Fibroblast of the aortic adventitia (primary cell): ENCODE measurements at regions not wholly inside any gene's neighbourhood (a gene's known extent, or its start where the extent isn't known, plus 50 kb on each side); places are given as distances from the start of the nearest gene placed in this dataset.

Experiments
- DNase-seq: peaks from one replicate; pipeline ENCODE4 v3.0.0-alpha.2; 2010; ENCODE audit warnings: low read depth
- H3K4me3 ChIP-seq: 2 replicates; pipeline ENCODE4 v1.5.1; 2011; ENCODE audit warnings: low read depth, mild to moderate bottlenecking, control low read depth, low read length, moderate library complexity
- CTCF ChIP-seq: IDR thresholded peaks from 2 replicates; pipeline ENCODE4 v1.5.1; 2011; ENCODE audit warnings: mild to moderate bottlenecking, low read length, control low read depth, inconsistent platforms; ENCODE audit not compliant: insufficient read depth

GRCh38 chr2:15833731-15834130, 106.6 kb upstream of the MYCN start:
- no peak for DNase-seq
- no peak for TF ChIP-seq CTCF
- no peak overlapping the region for H3K4me3 ChIP-seq

GRCh38 chr2:15834381-15835031, 105.8 kb upstream of the MYCN start:
- no peak for TF ChIP-seq CTCF
- no peak for DNase-seq
- H3K4me3 ChIP-seq = no peak overlapping the region

- no peak for DNase-seq
- no peak for TF ChIP-seq CTCF
- H3K4me3 ChIP-seq = no peak overlapping the region
Observed at GRCh38 chr2:15835991-15836688, 104.2 kb upstream of the MYCN start.

- H3K4me3 ChIP-seq = no peak overlapping the region
- no peak for TF ChIP-seq CTCF
Observed at GRCh38 chr2:15836689-15837610, 103.4 kb upstream of the MYCN start.

GRCh38 chr2:15838481-15839090, 101.8 kb upstream of the MYCN start:
- no peak for DNase-seq
- no peak overlapping the region for H3K4me3 ChIP-seq
- TF ChIP-seq CTCF = no peak

More at GRCh38 chr2:15836689-15837610, 103.4 kb upstream of the MYCN start:
- no peak for DNase-seq

- TF ChIP-seq CTCF = no peak
- no peak overlapping the region for H3K4me3 ChIP-seq
- DNase-seq = no peak
Observed at GRCh38 chr2:15839426-15840124, 100.8 kb upstream of the MYCN start.
